ENCODE measurements at regions not wholly inside any gene's neighbourhood (a gene's known extent, or its start where the extent isn't known, plus 50 kb on each side); places are given as distances from the start of the nearest gene placed in this dataset.

DNA sequence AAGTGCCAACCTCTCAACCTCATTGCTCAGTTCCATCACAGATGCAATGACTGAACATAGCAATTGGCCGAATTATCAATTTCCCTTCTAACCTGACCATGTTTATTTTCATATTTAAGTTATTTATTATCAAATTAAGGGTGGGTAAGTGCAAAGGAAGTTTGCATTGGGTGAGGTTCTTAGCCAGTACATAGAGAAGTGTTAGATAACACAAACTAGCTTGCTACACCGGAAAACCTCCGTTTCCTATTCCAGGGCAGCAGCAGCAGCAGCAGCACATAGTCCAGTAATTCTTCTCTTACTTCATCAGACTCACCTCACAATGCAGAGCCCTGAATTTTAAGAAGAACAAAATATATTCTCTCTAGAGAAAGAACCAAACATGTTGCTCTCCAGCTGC, 200.5 kb upstream of the OR4E1 start:
- TF ChIP-seq, protein P1, sequence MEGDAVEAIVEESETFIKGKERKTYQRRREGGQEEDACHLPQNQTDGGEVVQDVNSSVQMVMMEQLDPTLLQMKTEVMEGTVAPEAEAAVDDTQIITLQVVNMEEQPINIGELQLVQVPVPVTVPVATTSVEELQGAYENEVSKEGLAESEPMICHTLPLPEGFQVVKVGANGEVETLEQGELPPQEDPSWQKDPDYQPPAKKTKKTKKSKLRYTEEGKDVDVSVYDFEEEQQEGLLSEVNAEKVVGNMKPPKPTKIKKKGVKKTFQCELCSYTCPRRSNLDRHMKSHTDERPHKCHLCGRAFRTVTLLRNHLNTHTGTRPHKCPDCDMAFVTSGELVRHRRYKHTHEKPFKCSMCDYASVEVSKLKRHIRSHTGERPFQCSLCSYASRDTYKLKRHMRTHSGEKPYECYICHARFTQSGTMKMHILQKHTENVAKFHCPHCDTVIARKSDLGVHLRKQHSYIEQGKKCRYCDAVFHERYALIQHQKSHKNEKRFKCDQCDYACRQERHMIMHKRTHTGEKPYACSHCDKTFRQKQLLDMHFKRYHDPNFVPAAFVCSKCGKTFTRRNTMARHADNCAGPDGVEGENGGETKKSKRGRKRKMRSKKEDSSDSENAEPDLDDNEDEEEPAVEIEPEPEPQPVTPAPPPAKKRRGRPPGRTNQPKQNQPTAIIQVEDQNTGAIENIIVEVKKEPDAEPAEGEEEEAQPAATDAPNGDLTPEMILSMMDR (IDR thresholded peaks at IDR 0.05): no peak
- TF ChIP-seq POLR2A (IDR thresholded peaks at IDR 0.05): no peak
- no peak for TF ChIP-seq POLR2AphosphoS5 (IDR thresholded peaks at IDR 0.05)
